ENCODE measurements at regions not wholly inside any gene's neighbourhood (a gene's known extent, or its start where the extent isn't known, plus 50 kb on each side); places are given as distances from the start of the nearest gene placed in this dataset.

DNA sequence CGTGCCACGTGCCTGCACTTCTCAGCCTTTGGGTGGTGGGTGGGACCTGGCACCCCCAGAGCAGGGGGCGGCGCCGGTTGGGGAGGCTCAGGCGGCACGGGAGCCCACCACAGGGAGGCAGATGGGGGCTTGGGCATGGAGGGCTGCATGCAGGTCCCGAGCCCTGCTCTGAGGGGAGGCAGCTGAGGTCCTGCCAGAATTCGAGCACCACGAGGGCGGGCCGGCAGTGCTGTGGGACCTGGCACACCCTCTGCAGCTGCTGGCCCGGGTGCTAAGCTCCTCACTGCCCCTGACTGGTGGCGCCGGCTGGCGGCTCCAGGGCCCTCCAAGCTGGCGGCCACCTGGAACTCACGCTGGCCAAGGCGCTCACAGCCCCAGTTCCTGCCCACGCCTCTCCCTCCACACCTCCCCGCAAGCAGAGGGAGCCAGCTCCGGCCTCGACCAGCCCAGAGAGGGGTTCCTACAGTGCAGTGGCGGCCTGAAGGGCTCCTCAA lies 1176.8 kb upstream of the GYPC start:
- no peaks in the 10 kb centered on the region for H3K4me1 ChIP-seq (ENCODE audit: insufficient read depth, low read length, poor library complexity, severe bottlenecking)
- no peak overlapping the region for H3K4me2 ChIP-seq (ENCODE audit: low read depth, low read length, poor library complexity, severe bottlenecking)
- H3K36me3 ChIP-seq (ENCODE audit: insufficient read depth, low read length), result no peaks in the 10 kb centered on the region
- H3K9ac ChIP-seq (ENCODE audit: low read depth, low read length, poor library complexity, severe bottlenecking), result no peak overlapping the region
- H3K9me2 ChIP-seq (replicated peaks; ENCODE audit: low read depth, low read length), result no peaks in the 10 kb centered on the region
- no peaks in the 10 kb centered on the region for H3F3A ChIP-seq (ENCODE audit: low read depth)
- TF ChIP-seq, protein P1, sequence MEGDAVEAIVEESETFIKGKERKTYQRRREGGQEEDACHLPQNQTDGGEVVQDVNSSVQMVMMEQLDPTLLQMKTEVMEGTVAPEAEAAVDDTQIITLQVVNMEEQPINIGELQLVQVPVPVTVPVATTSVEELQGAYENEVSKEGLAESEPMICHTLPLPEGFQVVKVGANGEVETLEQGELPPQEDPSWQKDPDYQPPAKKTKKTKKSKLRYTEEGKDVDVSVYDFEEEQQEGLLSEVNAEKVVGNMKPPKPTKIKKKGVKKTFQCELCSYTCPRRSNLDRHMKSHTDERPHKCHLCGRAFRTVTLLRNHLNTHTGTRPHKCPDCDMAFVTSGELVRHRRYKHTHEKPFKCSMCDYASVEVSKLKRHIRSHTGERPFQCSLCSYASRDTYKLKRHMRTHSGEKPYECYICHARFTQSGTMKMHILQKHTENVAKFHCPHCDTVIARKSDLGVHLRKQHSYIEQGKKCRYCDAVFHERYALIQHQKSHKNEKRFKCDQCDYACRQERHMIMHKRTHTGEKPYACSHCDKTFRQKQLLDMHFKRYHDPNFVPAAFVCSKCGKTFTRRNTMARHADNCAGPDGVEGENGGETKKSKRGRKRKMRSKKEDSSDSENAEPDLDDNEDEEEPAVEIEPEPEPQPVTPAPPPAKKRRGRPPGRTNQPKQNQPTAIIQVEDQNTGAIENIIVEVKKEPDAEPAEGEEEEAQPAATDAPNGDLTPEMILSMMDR (conservative IDR thresholded peaks at IDR 0.05; ENCODE audit: low read length), result no peak
- no peak for TF ChIP-seq EZH2phosphoT487 (IDR thresholded peaks at IDR 0.05; ENCODE audit: borderline replicate concordance)
- no peak overlapping the region for H2AFZ ChIP-seq (ENCODE audit: low read length)
- H3K27me3 ChIP-seq (ENCODE audit: insufficient read depth, low read length, poor library complexity, severe bottlenecking), result no peaks in the 10 kb centered on the region
- no peaks in the 10 kb centered on the region for H3K79me2 ChIP-seq (ENCODE audit: insufficient read depth, low read length)
- H3K9me3 ChIP-seq (ENCODE audit: insufficient read depth, low read depth, low read length), result no peaks in the 10 kb centered on the region
- no peaks in the 10 kb centered on the region for H4K20me1 ChIP-seq (ENCODE audit: insufficient read depth, low read length, poor library complexity, severe bottlenecking)
- H3K4me3 ChIP-seq (ENCODE audit: low read length, poor library complexity, severe bottlenecking), result no peak overlapping the region

DNA sequence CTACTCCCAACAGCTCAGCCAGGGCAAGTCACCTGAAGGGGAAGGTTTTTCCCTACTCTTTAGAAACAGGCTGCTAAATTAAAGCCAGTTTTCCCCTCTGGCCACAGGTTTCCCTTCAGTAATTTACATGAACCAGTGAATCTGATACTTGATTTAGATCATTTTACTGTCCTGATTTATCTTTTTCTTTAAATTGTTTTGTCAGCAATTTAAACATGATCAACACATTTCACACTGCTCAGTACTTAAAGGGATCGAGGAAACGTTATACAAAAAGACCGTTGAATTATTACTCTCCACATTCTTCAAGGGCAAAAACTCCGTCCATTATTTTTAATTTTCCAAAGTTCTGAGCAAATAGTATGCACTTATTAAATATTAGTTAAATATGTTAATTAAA lies 1165.7 kb upstream of the GYPC start:
- no peaks in the 10 kb centered on the region for H3K4me1 ChIP-seq (ENCODE audit: insufficient read depth, low read length, poor library complexity, severe bottlenecking)
- no peak overlapping the region for H3K4me2 ChIP-seq (ENCODE audit: low read depth, low read length, poor library complexity, severe bottlenecking)
- TF ChIP-seq, protein P1 (conservative IDR thresholded peaks at IDR 0.05; ENCODE audit: low read length), result no peak
- no peak for TF ChIP-seq EZH2phosphoT487 (IDR thresholded peaks at IDR 0.05; ENCODE audit: borderline replicate concordance)
- H3K9ac ChIP-seq (ENCODE audit: low read depth, low read length, poor library complexity, severe bottlenecking), result no peak overlapping the region
- H3K79me2 ChIP-seq (ENCODE audit: insufficient read depth, low read length), result no peaks in the 10 kb centered on the region
- no peaks in the 10 kb centered on the region for H3K9me2 ChIP-seq (replicated peaks; ENCODE audit: low read depth, low read length)
- H3K27me3 ChIP-seq (ENCODE audit: insufficient read depth, low read length, poor library complexity, severe bottlenecking), result no peaks in the 10 kb centered on the region
- no peaks in the 10 kb centered on the region for H4K20me1 ChIP-seq (ENCODE audit: insufficient read depth, low read length, poor library complexity, severe bottlenecking)
- H3K4me3 ChIP-seq (ENCODE audit: low read length, poor library complexity, severe bottlenecking), result no peak overlapping the region
- H2AFZ ChIP-seq (ENCODE audit: low read length), result no peak overlapping the region
- H3K36me3 ChIP-seq (ENCODE audit: insufficient read depth, low read length), result no peaks in the 10 kb centered on the region
- H3K9me3 ChIP-seq (ENCODE audit: insufficient read depth, low read depth, low read length), result no peaks in the 10 kb centered on the region
- no peaks in the 10 kb centered on the region for H3F3A ChIP-seq (ENCODE audit: low read depth)

DNA sequence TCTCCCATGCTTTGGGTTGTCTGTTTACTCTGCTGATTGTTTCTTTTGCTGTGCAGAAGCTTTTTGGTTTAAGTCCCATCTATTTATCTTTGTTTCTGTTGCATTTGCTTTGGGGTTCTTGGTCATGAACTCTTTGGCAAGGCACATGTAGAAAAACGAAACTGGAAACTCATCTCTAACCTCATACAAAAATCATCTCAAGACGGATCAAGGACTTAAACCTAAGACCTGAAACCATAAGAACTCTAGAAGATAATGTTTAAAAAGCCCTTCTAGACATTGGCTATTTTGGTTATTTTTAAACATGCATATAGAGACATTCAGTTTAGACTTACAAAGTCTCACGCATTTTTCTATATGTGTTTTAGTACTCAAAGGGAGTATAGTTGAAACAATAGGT lies 1164.3 kb upstream of the GYPC start:
- H3K9me3 ChIP-seq (ENCODE audit: insufficient read depth, low read depth, low read length), result no peaks in the 10 kb centered on the region

DNA sequence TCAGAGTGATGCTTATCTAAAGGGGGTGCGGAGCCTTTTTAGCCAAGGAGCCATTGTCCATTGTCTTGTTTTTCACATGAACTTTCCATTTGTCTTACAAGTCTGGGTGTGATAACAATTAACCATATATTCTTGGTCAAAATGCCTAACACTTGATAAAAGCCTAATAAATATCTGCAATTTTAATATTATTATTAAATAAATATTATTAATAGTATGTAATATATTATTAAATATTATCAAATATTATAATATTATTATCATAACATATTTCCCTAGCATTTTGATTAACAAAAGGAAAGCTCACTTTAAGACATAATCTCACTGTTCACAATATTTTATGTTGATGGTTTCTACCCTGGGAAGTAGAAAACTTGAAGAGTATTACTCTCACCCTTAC lies 1143.6 kb upstream of the GYPC start:
- Histone ChIP-seq H3K4me2 (ENCODE audit: low read depth, low read length, poor library complexity, severe bottlenecking) (no peak overlapping the region), H3K36me3 (ENCODE audit: insufficient read depth, low read length) (no peaks in the 10 kb centered on the region), H3K9me3 (ENCODE audit: insufficient read depth, low read depth, low read length) (no peaks in the 10 kb centered on the region), H3F3A (ENCODE audit: low read depth) (no peaks in the 10 kb centered on the region), H3K9ac (ENCODE audit: low read depth, low read length, poor library complexity, severe bottlenecking) (no peak overlapping the region), H3K9me2 (replicated peaks; ENCODE audit: low read depth, low read length) (no peaks in the 10 kb centered on the region), H3K4me1 (ENCODE audit: insufficient read depth, low read length, poor library complexity, severe bottlenecking) (no peaks in the 10 kb centered on the region), H3K4me3 (ENCODE audit: low read length, poor library complexity, severe bottlenecking) (no peak overlapping the region), H3K79me2 (ENCODE audit: insufficient read depth, low read length) (no peaks in the 10 kb centered on the region), H3K27me3 (ENCODE audit: insufficient read depth, low read length, poor library complexity, severe bottlenecking) (no peaks in the 10 kb centered on the region), H4K20me1 (ENCODE audit: insufficient read depth, low read length, poor library complexity, severe bottlenecking) (no peaks in the 10 kb centered on the region), H2AFZ (ENCODE audit: low read length) (no peak overlapping the region)
- no peak for TF ChIP-seq EZH2phosphoT487 (IDR thresholded peaks at IDR 0.05; ENCODE audit: borderline replicate concordance)
- TF ChIP-seq, protein P1 (conservative IDR thresholded peaks at IDR 0.05; ENCODE audit: low read length), result no peak

More for the DNA sequence above, 1164.3 kb upstream of the GYPC start:
- Histone ChIP-seq H3K36me3 (ENCODE audit: insufficient read depth, low read length) (no peaks in the 10 kb centered on the region), H3K27me3 (ENCODE audit: insufficient read depth, low read length, poor library complexity, severe bottlenecking) (no peaks in the 10 kb centered on the region), H3K4me1 (ENCODE audit: insufficient read depth, low read length, poor library complexity, severe bottlenecking) (no peaks in the 10 kb centered on the region), H3K9me2 (replicated peaks; ENCODE audit: low read depth, low read length) (no peaks in the 10 kb centered on the region), H3K9ac (ENCODE audit: low read depth, low read length, poor library complexity, severe bottlenecking) (no peak overlapping the region), H4K20me1 (ENCODE audit: insufficient read depth, low read length, poor library complexity, severe bottlenecking) (no peaks in the 10 kb centered on the region), H3F3A (ENCODE audit: low read depth) (no peaks in the 10 kb centered on the region), H2AFZ (ENCODE audit: low read length) (no peak overlapping the region), H3K4me2 (ENCODE audit: low read depth, low read length, poor library complexity, severe bottlenecking) (no peak overlapping the region), H3K79me2 (ENCODE audit: insufficient read depth, low read length) (no peaks in the 10 kb centered on the region), H3K4me3 (ENCODE audit: low read length, poor library complexity, severe bottlenecking) (no peak overlapping the region)
- TF ChIP-seq EZH2phosphoT487 (IDR thresholded peaks at IDR 0.05; ENCODE audit: borderline replicate concordance), result no peak

Measured in Loucy (cell line).